ENCODE measurements at regions not wholly inside any gene's neighbourhood (a gene's known extent, or its start where the extent isn't known, plus 50 kb on each side); places are given as distances from the start of the nearest gene placed in this dataset.

DNA sequence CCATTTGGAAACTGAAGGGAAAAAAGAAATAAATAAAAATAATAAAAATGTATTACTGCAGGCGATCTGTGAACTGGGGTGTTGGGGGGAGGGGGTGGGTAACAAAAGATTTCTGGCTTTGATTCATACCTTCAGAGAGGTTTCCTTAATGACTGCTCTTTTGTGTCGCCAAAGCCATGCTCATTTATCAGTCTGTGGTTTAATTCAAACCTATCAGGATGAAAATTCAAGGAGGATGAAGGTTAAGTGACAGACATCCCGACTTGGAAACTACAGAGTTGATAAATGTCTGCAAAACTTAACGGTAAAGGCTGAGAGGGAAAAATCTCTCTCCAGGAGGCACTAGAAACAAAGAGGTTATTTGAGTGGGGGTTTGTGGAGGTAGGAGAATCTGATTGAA, 278.2 kb downstream of the PSAT1 start:
- TF ChIP-seq, protein P1, sequence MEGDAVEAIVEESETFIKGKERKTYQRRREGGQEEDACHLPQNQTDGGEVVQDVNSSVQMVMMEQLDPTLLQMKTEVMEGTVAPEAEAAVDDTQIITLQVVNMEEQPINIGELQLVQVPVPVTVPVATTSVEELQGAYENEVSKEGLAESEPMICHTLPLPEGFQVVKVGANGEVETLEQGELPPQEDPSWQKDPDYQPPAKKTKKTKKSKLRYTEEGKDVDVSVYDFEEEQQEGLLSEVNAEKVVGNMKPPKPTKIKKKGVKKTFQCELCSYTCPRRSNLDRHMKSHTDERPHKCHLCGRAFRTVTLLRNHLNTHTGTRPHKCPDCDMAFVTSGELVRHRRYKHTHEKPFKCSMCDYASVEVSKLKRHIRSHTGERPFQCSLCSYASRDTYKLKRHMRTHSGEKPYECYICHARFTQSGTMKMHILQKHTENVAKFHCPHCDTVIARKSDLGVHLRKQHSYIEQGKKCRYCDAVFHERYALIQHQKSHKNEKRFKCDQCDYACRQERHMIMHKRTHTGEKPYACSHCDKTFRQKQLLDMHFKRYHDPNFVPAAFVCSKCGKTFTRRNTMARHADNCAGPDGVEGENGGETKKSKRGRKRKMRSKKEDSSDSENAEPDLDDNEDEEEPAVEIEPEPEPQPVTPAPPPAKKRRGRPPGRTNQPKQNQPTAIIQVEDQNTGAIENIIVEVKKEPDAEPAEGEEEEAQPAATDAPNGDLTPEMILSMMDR (IDR thresholded peaks at IDR 0.05) = no peak
- TF ChIP-seq POLR2A (IDR thresholded peaks at IDR 0.05) = no peak
- no peak for TF ChIP-seq EP300 (IDR thresholded peaks at IDR 0.05)
- H3K4me3 ChIP-seq = no peak overlapping the region
- 29 to 52% methylated on average over 4 of the region's 4 CpGs for WGBS, 2 donors
- no peaks in the 10 kb centered on the region for H3K9me3 ChIP-seq
- no peaks in the 10 kb centered on the region for H3K4me1 ChIP-seq
- no peak overlapping the region for H3K27ac ChIP-seq
- H3K36me3 ChIP-seq = no peaks in the 10 kb centered on the region
- no peak for DNase-seq (ENCODE audit: low spot score in 2 of 2)
- peaks cover 0 to 5% of the 10 kb centered on the region in 2 donors for H3K27me3 ChIP-seq

DNA sequence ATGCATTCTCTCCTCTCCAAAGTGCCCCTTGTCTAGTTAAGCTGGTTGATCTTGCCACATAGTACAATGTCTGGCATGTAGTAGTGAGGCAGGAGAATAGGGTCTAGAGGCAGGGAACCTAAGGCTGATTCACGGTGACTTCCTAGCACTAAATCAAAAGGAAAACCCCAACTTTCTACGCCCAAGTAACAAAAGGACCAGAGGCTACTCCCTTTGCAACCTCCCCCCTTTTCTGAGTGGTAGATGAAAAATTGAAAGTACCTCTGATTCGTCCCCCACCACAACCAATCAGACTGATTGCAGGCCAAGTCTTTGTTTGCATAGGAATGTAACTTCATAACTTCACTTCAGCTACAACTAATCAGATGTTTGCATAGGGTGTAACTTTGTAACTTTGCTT, 278.8 kb downstream of the PSAT1 start:
- WGBS, 2 donors = 85 to 91% methylated on average over 3 of the region's 3 CpGs
- Histone ChIP-seq H3K4me1 (no peaks in the 10 kb centered on the region), H3K36me3 (no peaks in the 10 kb centered on the region), H3K27ac (no peak overlapping the region), H3K4me3 (no peak overlapping the region), H3K9me3 (no peaks in the 10 kb centered on the region), H3K27me3 (peaks cover 0 to 5% of the 10 kb centered on the region in 2 donors)
- TF ChIP-seq EP300 (IDR thresholded peaks at IDR 0.05) = no peak
- TF ChIP-seq, protein P1 (IDR thresholded peaks at IDR 0.05) = no peak
- no peak for TF ChIP-seq POLR2A (IDR thresholded peaks at IDR 0.05)
- DNase-seq (ENCODE audit: low spot score in 2 of 2) = no peak

DNA sequence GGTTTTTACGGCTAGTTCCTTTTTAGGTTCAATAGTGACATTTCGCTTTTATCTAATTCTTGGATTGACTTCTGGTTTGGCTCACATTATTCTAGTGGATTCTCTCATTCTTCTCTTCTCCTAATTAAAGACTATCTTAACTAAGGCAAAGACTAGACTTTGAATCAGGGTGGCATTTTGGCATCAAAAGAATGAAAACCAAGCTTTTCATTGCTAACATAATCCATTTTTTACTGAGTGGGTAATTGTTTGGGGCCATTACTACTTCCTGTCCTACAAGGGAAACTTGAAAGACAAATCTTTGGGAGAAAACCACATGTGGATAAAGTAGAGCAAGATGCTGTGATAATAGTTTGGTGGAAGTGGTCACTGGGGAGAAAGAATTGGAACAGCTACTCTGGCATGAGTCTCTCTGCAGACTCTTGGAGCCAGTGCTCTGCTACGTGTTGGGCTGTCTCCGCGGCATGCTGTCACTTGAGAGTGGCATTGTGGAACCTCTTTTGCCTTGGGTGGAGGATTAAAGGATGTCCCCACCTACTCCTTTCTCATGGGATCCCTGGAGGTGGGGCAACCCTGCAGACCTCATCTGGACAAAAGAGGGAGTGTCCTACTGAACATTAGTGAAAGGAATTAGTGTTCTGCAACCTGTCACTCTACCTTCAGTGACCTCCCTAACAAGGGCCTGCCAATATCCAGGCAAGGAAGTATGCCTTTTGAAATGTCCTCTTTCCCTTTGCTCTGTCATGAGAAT, 280.4 kb downstream of the PSAT1 start:
- Histone ChIP-seq H3K36me3 (no peaks in the 10 kb centered on the region), H3K27me3 (peaks cover 0 to 5% of the 10 kb centered on the region in 2 donors), H3K9me3 (no peaks in the 10 kb centered on the region), H3K27ac (no peak overlapping the region), H3K4me1 (no peaks in the 10 kb centered on the region), H3K4me3 (no peak overlapping the region)
- TF ChIP-seq, protein P1 (IDR thresholded peaks at IDR 0.05) = no peak
- TF ChIP-seq EP300 (IDR thresholded peaks at IDR 0.05) (no peak), POLR2A (IDR thresholded peaks at IDR 0.05) (no peak)
- no peak for DNase-seq (ENCODE audit: low spot score in 2 of 2)
- WGBS, 2 donors = 79 to 94% methylated on average over 5 of the region's 5 CpGs

DNA sequence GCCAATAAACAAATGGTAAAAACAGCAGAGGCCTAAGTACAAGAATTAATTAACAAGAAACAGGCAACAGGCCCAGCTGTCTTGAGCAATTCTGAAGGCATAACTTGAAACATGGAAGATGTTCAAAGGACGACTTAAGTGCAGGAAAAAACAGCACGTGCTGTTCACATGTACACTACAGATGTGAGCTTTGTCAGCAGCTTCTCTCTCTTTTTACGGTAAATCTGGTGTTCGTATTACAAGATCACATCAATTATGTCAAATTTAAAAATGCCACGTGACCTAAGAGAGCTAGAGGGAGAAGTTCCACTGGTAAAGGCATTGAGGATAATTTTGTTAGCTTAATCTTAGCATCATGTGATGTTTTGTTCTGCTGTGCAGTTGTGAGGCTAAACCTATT, 281.1 kb downstream of the PSAT1 start:
- no peaks in the 10 kb centered on the region for H3K4me1 ChIP-seq

DNA sequence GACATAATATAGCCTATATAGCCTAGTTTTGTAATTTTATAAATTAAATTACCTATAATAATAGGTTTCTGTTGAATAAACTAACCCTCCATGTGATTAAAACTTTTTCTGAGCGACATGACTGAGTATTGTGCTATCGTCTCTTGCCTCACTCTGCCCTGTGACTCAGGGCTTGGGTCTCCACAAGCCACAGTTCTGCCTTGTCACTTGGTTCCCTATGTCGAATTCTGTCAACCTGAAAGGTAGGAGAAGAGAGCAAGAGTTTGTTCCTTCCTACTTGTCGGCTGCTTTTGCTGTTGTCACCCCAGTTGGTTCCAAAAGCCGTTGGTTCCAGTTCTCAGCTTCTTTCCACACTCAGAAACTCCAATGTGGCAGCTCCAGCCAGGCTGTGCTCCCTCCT, 285.9 kb downstream of the PSAT1 start:
- Histone ChIP-seq H3K27me3 (no peaks in the 10 kb centered on the region), H3K27ac (no peak overlapping the region), H3K9me3 (peaks cover 0 to 10% (median 1%) of the 10 kb centered on the region in 4 donors), H3K4me3 (no peak overlapping the region), H3K36me3 (no peaks in the 10 kb centered on the region), H3K4me1 (no peaks in the 10 kb centered on the region)
- DNase-seq (ENCODE audit: low spot score in 2 of 2) = no peak
- WGBS, 2 donors = 79 to 81% methylated on average over 5 of the region's 5 CpGs
- TF ChIP-seq EP300 (IDR thresholded peaks at IDR 0.05) = no peak
- TF ChIP-seq, protein P1 (IDR thresholded peaks at IDR 0.05) = no peak

More for the DNA sequence above, 281.1 kb downstream of the PSAT1 start:
- no peaks in the 10 kb centered on the region for H3K36me3 ChIP-seq
- WGBS, 2 donors = 82% methylated on average over 5 of the region's 5 CpGs
- no peak for TF ChIP-seq POLR2A (IDR thresholded peaks at IDR 0.05)
- TF ChIP-seq EP300 (IDR thresholded peaks at IDR 0.05) = no peak
- TF ChIP-seq, protein P1 (IDR thresholded peaks at IDR 0.05) = no peak
- H3K27ac ChIP-seq = no peak overlapping the region
- peaks cover 0 to under 1% of the 10 kb centered on the region in 2 donors for H3K27me3 ChIP-seq
- H3K9me3 ChIP-seq = no peaks in the 10 kb centered on the region
- DNase-seq (ENCODE audit: low spot score in 2 of 2) = no peak
- H3K4me3 ChIP-seq = no peak overlapping the region
